SK-N-SH (cell line): ENCODE measurements at regions not wholly inside any gene's neighbourhood (a gene's known extent, or its start where the extent isn't known, plus 50 kb on each side); places are given as distances from the start of the nearest gene placed in this dataset.

ENCODE experiments used
- CTCF ChIA-PET: fragments of 300-600, 350-600 bp; formaldehyde crosslinking; extraction: SDS; loops from one replicate; lab custom pipeline; 2021; lab: Yijun Ruan, JAX
- POLR2A ChIA-PET: fragments of 350-600 bp; sonication (Branson Sonifier 250); formaldehyde crosslinking; extraction: SDS; loops from one replicate; lab custom pipeline; 2020; ENCODE audit warnings: antibody characterized with exemption, inconsistent platforms; lab: Yijun Ruan, JAX
- DNase-seq: peaks from one replicate; pipeline ENCODE4 v3.0.0; 2012
- H2AFZ ChIP-seq: fragments of 200-600 bp; sonication (generic); 2 replicates; pipeline ENCODE4 v1.8.1; 2016; ENCODE audit warnings: antibody characterized with exemption, mild to moderate bottlenecking, low read depth
- H3F3A ChIP-seq: fragments of 200-600 bp; sonication (generic); replicated peaks from 2 replicates; pipeline ENCODE3; 2016; ENCODE audit warnings: antibody characterized with exemption, mild to moderate bottlenecking; ENCODE audit not compliant: insufficient read depth
- H3K27ac ChIP-seq, 2 experiments: fragments of 200-500 bp in 1 of 2; fragments of 200-600 bp in 1 of 2; sonication (Bioruptor generic) in 1 of 2; sonication (generic), shearing (Covaris generic) in 1 of 2; 2 replicates each; pipeline versions ENCODE4 v1.5.1 to v1.6.1; 2014 to 2016; ENCODE audit warnings: low read depth in 2 of 2, inconsistent platforms in 1 of 2, low read length in 1 of 2, mild to moderate bottlenecking in 1 of 2, mixed read lengths in 1 of 2
- H3K27me3 ChIP-seq: fragments of 200-600 bp; sonication (generic), shearing (Covaris generic); 2 replicates; pipeline ENCODE4 v1.6.1; 2016; ENCODE audit warnings: mixed run types; ENCODE audit not compliant: insufficient read depth
- H3K36me3 ChIP-seq, 2 experiments: fragments of 200-500 bp in 1 of 2; fragments of 200-600 bp in 1 of 2; sonication (Bioruptor generic) in 1 of 2; sonication (generic) in 1 of 2; replicated peaks in 1 of 2; 2 replicates each; pipeline versions ENCODE3 to v1.5.1; 2014 to 2016; ENCODE audit warnings: low read length in 1 of 2, mild to moderate bottlenecking in 1 of 2; ENCODE audit not compliant: insufficient read depth in 2 of 2, control insufficient read depth in 1 of 2
- H3K4me1 ChIP-seq, 2 experiments: fragments of 200-500 bp in 1 of 2; fragments of 200-600 bp in 1 of 2; sonication (Bioruptor generic) in 1 of 2; sonication (generic), shearing (Covaris generic) in 1 of 2; 2 replicates each; pipeline versions ENCODE4 v1.5.1 to v1.6.1; 2014 to 2016; ENCODE audit warnings: low read depth in 1 of 2, low read length in 1 of 2, mixed run types in 1 of 2; ENCODE audit not compliant: insufficient read depth in 2 of 2, control insufficient read depth in 1 of 2
- H3K4me2 ChIP-seq: fragments of 200-600 bp; sonication (generic), shearing (Covaris generic); 2 replicates; pipeline ENCODE4 v1.6.1; 2017; ENCODE audit warnings: mixed run types
- H3K4me3 ChIP-seq, 2 experiments: fragments of 200-500 bp in 1 of 2; fragments of 200-600 bp in 1 of 2; sonication (Bioruptor generic) in 1 of 2; sonication (generic), shearing (Covaris generic) in 1 of 2; 2 replicates each; pipeline versions ENCODE4 v1.5.1 to v1.8.1; 2014 to 2016; ENCODE audit warnings: low read depth in 2 of 2, inconsistent platforms in 1 of 2, low read length in 1 of 2, mild to moderate bottlenecking in 1 of 2, mixed read lengths in 1 of 2, moderate library complexity in 1 of 2
- H3K79me2 ChIP-seq: fragments of 200-600 bp; sonication (generic); 2 replicates; pipeline ENCODE4 v1.8.1; 2017; ENCODE audit warnings: mild to moderate bottlenecking; ENCODE audit not compliant: insufficient read depth
- H3K9ac ChIP-seq: fragments of 200-600 bp; sonication (generic); 2 replicates; pipeline ENCODE4 v1.6.1; 2017; ENCODE audit warnings: mixed run types
- H3K9me2 ChIP-seq: fragments of 200-600 bp; sonication (generic); 2 replicates; pipeline ENCODE4 v1.6.1; 2017; ENCODE audit warnings: mixed run types
- H3K9me3 ChIP-seq: fragments of 200-600 bp; sonication (generic); 2 replicates; pipeline ENCODE4 v1.6.1; 2017; ENCODE audit warnings: mixed run types, mild to moderate bottlenecking, moderate library complexity
- H4K20me1 ChIP-seq: fragments of 200-600 bp; sonication (generic); 2 replicates; pipeline ENCODE4 v1.6.1; 2017; ENCODE audit warnings: mild to moderate bottlenecking, mixed run types; ENCODE audit not compliant: insufficient read depth
- EP300 ChIP-seq, 2 experiments: IDR thresholded peaks; 2 replicates each; pipeline versions ENCODE4 v1.4.0 to v1.6.1; 2012; ENCODE audit warnings: borderline replicate concordance in 1 of 2, low read depth in 1 of 2, low read length in 1 of 2
- FOXJ3 ChIP-seq: sonication (generic); formaldehyde crosslinking; IDR thresholded peaks from 2 replicates; pipeline ENCODE4 v1.5.1; 2020; ENCODE audit warnings: mild to moderate bottlenecking, missing genetic modification reagents
- FOXM1 ChIP-seq: IDR thresholded peaks from 2 replicates; pipeline ENCODE4 v1.4.0; 2012; ENCODE audit warnings: low read depth, mild to moderate bottlenecking
- GABPA ChIP-seq: IDR thresholded peaks from 2 replicates; pipeline ENCODE4 v1.4.0; 2012; ENCODE audit warnings: low read depth, mild to moderate bottlenecking
- RCOR1 ChIP-seq: fragments of 150-350 bp; IDR thresholded peaks from 2 replicates; pipeline ENCODE4 v1.6.1; 2017; ENCODE audit warnings: antibody characterized with exemption, low read length
- RXRA ChIP-seq: IDR thresholded peaks from 2 replicates; pipeline ENCODE4 v1.4.0; 2012; ENCODE audit warnings: low read depth, mild to moderate bottlenecking, borderline replicate concordance
- SMC3 ChIP-seq: IDR thresholded peaks from 2 replicates; pipeline ENCODE4 v1.6.1; 2012; ENCODE audit warnings: low read depth, low read length, improper control_type of control experiment
- TCF12 ChIP-seq: IDR thresholded peaks from 2 replicates; pipeline ENCODE4 v1.4.0; 2012
- WGBS: methylation state at CpG from one replicate; pipeline ENCODE4 v1.1.6; 2017; ENCODE audit warnings: low lambda C conversion rate; 5-methylcytosine and 5-hydroxymethylcytosine counted together
- TF ChIP-seq, protein P1 (sequence below): IDR thresholded peaks from 2 replicates; pipeline ENCODE4 v1.4.0; 2012; ENCODE audit warnings: low read depth, borderline replicate concordance
- TF ChIP-seq, protein P2 (sequence below): fragments of 200-600 bp; sonication (generic); IDR thresholded peaks from 2 replicates; pipeline ENCODE4 v1.6.1; 2017; ENCODE audit warnings: antibody characterized with exemption, mild to moderate bottlenecking, moderate library complexity
- TF ChIP-seq, protein P3 (sequence below): IDR thresholded peaks from 2 replicates; pipeline ENCODE4; 2012

DNA sequence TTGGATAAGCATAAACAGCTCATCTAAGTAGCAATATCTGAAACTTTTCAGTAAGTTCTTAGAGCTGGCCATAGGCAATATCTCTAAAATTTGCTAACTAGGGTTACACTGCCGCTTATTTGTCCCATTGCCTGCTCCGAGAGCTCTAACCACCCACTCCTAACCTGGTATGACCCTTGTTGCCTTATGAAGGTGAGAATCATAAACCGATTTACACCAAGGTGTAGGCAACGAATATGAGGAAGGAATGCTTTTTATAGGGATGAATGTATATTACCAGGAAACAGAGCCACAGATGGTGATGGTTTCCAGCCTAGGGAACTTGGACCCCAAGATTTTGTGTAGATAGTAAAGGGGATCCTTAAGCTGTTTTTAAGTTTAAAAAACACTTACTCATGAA lies 440.9 kb downstream of the PDCD6IP start:
- WGBS: 36% methylated on average over 4 of the region's 4 CpGs
- H3K4me3 ChIP-seq: no peak overlapping the region
- POLR2A ChIA-PET: no interaction called here

DNA sequence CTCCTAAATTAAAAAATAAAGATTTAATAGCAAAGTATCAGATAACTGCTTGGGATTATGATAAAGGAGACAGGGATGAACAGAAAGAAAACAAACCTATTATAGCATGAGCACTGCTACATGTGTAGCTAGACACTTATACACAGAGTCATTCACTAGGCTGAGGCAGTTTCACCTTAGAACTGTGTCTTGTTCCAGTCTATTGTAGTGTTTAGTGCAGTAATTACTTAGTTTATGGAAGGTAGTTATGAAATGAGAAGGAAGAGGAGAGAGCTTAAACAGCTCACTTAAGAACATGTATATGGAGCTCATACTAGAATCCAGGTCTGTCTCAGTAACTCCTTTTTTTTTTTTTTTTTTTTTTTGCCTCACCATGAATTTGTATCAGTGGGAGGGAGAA lies 441.4 kb downstream of the PDCD6IP start:
- H3K9ac ChIP-seq: no peak overlapping the region
- no peak overlapping the region for H3K27ac ChIP-seq
- no peaks in the 10 kb centered on the region for H3K27me3 ChIP-seq
- no peak overlapping the region for H3K4me2 ChIP-seq
- H4K20me1 ChIP-seq: no peaks in the 10 kb centered on the region
- TF ChIP-seq EP300 (IDR thresholded peaks at IDR 0.05; ENCODE audit: borderline replicate concordance in 1 of 2, low read depth in 1 of 2, low read length in 1 of 2): no peak
- TF ChIP-seq GABPA: no peak
- TF ChIP-seq SMC3: no peak
- TF ChIP-seq, protein P1, sequence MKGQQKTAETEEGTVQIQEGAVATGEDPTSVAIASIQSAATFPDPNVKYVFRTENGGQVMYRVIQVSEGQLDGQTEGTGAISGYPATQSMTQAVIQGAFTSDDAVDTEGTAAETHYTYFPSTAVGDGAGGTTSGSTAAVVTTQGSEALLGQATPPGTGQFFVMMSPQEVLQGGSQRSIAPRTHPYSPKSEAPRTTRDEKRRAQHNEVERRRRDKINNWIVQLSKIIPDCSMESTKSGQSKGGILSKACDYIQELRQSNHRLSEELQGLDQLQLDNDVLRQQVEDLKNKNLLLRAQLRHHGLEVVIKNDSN: no peak
- TF ChIP-seq FOXJ3 (CRISPR knock-in tag): no peak
- TF ChIP-seq, all 33 proteins: peak for 0
- H3F3A ChIP-seq: no peaks in the 10 kb centered on the region
- H3K79me2 ChIP-seq: no peaks in the 10 kb centered on the region
- H3K4me3 ChIP-seq: no peak overlapping the region
- H3K9me2 ChIP-seq: no peaks in the 10 kb centered on the region
- H3K9me3 ChIP-seq: no peaks in the 10 kb centered on the region
- ChIA-PET POLR2A (no interaction called here), CTCF (interaction anchor here (1.0 to 1.4 kb wide), 2 partner anchors 8 to 13 kb away, joined by 3 read pairs; no protein-coding TSS in a partner anchor)
- no peaks in the 10 kb centered on the region; a peak in 1 of 4 replicates for H3K4me1 ChIP-seq
- DNase-seq: no peak
- no peaks in the 10 kb centered on the region for H3K36me3 ChIP-seq
- H2AFZ ChIP-seq: no peak overlapping the region

More for the DNA sequence above, 440.9 kb downstream of the PDCD6IP start:
- Histone ChIP-seq H3K9ac (no peak overlapping the region), H4K20me1 (no peaks in the 10 kb centered on the region), H3K27me3 (no peaks in the 10 kb centered on the region), H3K79me2 (no peaks in the 10 kb centered on the region), H3F3A (no peaks in the 10 kb centered on the region), H3K4me1 (no peaks in the 10 kb centered on the region; a peak in 1 of 4 replicates), H2AFZ (no peak overlapping the region), H3K27ac (no peak overlapping the region), H3K4me2 (no peak overlapping the region), H3K36me3 (no peaks in the 10 kb centered on the region), H3K9me3 (no peaks in the 10 kb centered on the region), H3K9me2 (no peaks in the 10 kb centered on the region)
- DNase-seq: no peak
- TF ChIP-seq RXRA (no peak), RCOR1 (no peak), SMC3 (no peak), TCF12 (no peak), FOXM1 (no peak)
- TF ChIP-seq, protein P2, sequence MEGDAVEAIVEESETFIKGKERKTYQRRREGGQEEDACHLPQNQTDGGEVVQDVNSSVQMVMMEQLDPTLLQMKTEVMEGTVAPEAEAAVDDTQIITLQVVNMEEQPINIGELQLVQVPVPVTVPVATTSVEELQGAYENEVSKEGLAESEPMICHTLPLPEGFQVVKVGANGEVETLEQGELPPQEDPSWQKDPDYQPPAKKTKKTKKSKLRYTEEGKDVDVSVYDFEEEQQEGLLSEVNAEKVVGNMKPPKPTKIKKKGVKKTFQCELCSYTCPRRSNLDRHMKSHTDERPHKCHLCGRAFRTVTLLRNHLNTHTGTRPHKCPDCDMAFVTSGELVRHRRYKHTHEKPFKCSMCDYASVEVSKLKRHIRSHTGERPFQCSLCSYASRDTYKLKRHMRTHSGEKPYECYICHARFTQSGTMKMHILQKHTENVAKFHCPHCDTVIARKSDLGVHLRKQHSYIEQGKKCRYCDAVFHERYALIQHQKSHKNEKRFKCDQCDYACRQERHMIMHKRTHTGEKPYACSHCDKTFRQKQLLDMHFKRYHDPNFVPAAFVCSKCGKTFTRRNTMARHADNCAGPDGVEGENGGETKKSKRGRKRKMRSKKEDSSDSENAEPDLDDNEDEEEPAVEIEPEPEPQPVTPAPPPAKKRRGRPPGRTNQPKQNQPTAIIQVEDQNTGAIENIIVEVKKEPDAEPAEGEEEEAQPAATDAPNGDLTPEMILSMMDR: no peak
- TF ChIP-seq, protein P3, sequence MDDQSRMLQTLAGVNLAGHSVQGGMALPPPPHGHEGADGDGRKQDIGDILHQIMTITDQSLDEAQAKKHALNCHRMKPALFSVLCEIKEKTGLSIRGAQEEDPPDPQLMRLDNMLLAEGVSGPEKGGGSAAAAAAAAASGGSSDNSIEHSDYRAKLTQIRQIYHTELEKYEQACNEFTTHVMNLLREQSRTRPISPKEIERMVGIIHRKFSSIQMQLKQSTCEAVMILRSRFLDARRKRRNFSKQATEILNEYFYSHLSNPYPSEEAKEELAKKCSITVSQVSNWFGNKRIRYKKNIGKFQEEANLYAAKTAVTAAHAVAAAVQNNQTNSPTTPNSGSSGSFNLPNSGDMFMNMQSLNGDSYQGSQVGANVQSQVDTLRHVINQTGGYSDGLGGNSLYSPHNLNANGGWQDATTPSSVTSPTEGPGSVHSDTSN: no peak
- CTCF ChIA-PET: interaction anchor here (1.4 kb wide), 1 partner anchor 8 kb away, joined by 3 read pairs; no protein-coding TSS in a partner anchor
